Jurkat, Clone E6-1 (cell line): ENCODE measurements at regions not wholly inside any gene's neighbourhood (a gene's known extent, or its start where the extent isn't known, plus 50 kb on each side); places are given as distances from the start of the nearest gene placed in this dataset.

Experiments
- DNase-seq: peaks from one replicate; pipeline ENCODE4 v3.0.0-alpha.2; 2011; ENCODE audit warnings: low read depth, low spot score
- H3K4me3 ChIP-seq: 2 replicates; pipeline ENCODE4 v1.5.1; 2011; ENCODE audit warnings: mild to moderate bottlenecking, low read length, control low read depth, moderate library complexity

- no peak overlapping the region for H3K4me3 ChIP-seq
- DNase-seq: no peak
Observed at GRCh38 chr5:90022002-90022710, 387.4 kb downstream of the CETN3 start.

GRCh38 chr5:90020575-90021538 lies 388.7 kb downstream of the CETN3 start:
- DNase-seq: no peak
- H3K4me3 ChIP-seq: no peak overlapping the region

GRCh38 chr5:90017239-90017638 lies 392.3 kb downstream of the CETN3 start:
- DNase-seq: no peak
- H3K4me3 ChIP-seq: no peak overlapping the region

GRCh38 chr5:90015584-90016018 lies 394.0 kb downstream of the CETN3 start:
- no peak for DNase-seq
- no peak overlapping the region for H3K4me3 ChIP-seq

GRCh38 chr5:90014420-90014819 lies 395.1 kb downstream of the CETN3 start:
- no peak for DNase-seq
- no peak overlapping the region for H3K4me3 ChIP-seq

GRCh38 chr5:90000351-90000750 lies 409.2 kb downstream of the CETN3 start:
- no peak overlapping the region for H3K4me3 ChIP-seq
- peak; percentile 14 for DNase-seq

- no peak for DNase-seq
- no peak overlapping the region for H3K4me3 ChIP-seq
Observed at GRCh38 chr5:89998519-89999305, 410.8 kb downstream of the CETN3 start.

GRCh38 chr5:89996890-89997289 lies 412.7 kb downstream of the CETN3 start:
- H3K4me3 ChIP-seq: no peak overlapping the region
- no peak for DNase-seq

GRCh38 chr5:89996335-89996734 lies 413.2 kb downstream of the CETN3 start:
- H3K4me3 ChIP-seq: no peak overlapping the region
- no peak for DNase-seq

GRCh38 chr5:89994266-89994665 lies 415.3 kb downstream of the CETN3 start:
- H3K4me3 ChIP-seq: no peak overlapping the region
- DNase-seq: no peak

- DNase-seq: no peak
- H3K4me3 ChIP-seq: no peak overlapping the region
Observed at GRCh38 chr5:89992201-89992600, 417.4 kb downstream of the CETN3 start.

GRCh38 chr5:89991592-89991991 lies 418.0 kb downstream of the CETN3 start:
- DNase-seq: no peak

GRCh38 chr5:89989776-89990175 lies 419.8 kb downstream of the CETN3 start:
- no peak overlapping the region for H3K4me3 ChIP-seq
- no peak for DNase-seq

More at GRCh38 chr5:89991592-89991991, 418.0 kb downstream of the CETN3 start:
- H3K4me3 ChIP-seq: no peak overlapping the region

GRCh38 chr5:89988998-89989655 lies 420.4 kb downstream of the CETN3 start:
- H3K4me3 ChIP-seq: no peak overlapping the region
- no peak for DNase-seq

GRCh38 chr5:89988129-89988810 lies 421.3 kb downstream of the CETN3 start:
- DNase-seq: no peak

GRCh38 chr5:89983216-89983615 lies 426.3 kb downstream of the CETN3 start:
- H3K4me3 ChIP-seq: no peak overlapping the region
- no peak for DNase-seq

More at GRCh38 chr5:89988129-89988810, 421.3 kb downstream of the CETN3 start:
- H3K4me3 ChIP-seq: no peak overlapping the region

- H3K4me3 ChIP-seq: no peak overlapping the region
- no peak for DNase-seq
Observed at GRCh38 chr5:89981878-89982773, 427.4 kb downstream of the CETN3 start.
